Stimulated activated CD8-positive, alpha-beta memory T cell treated with anti-CD3 and anti-CD28 coated beads, Interleukin-15, amount 100 ng/mL, for 48 hours (primary cell): ENCODE measurements at regions not wholly inside any gene's neighbourhood (a gene's known extent, or its start where the extent isn't known, plus 50 kb on each side); places are given as distances from the start of the nearest gene placed in this dataset.
"Not testable (repeated sequence)": the region's sequence is repeated elsewhere in the genome, so short reads cannot be mapped to it uniquely, and the experiment has no call there.

Source experiments
- DNase-seq, 2 donors: peaks; one replicate each; pipeline ENCODE4 v3.0.0-alpha.2; 2020; ENCODE audit warnings: low read depth in 2 of 2

DNA sequence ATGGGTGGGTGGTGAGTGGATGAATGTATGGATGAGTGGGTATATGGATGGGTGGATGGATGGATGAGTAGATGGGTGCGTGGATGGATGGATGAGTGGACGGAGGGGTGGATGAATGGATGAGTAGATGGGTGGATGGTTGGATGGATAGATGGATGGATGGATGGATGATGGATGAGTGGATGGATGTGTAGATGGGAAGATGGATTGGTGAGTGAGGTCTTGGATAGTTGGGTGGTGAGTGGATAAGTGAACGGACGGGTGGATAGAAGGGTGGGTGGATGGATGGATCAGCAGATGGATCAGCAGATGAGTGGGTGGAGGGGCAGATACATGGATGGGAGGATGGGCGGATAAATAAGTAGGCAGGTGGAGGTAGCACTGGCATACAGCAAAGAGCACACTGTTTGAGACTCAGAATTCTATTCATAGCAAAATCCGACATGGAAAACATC is 163.5 kb downstream of the C9orf50 start:
- no peak for DNase-seq

DNA sequence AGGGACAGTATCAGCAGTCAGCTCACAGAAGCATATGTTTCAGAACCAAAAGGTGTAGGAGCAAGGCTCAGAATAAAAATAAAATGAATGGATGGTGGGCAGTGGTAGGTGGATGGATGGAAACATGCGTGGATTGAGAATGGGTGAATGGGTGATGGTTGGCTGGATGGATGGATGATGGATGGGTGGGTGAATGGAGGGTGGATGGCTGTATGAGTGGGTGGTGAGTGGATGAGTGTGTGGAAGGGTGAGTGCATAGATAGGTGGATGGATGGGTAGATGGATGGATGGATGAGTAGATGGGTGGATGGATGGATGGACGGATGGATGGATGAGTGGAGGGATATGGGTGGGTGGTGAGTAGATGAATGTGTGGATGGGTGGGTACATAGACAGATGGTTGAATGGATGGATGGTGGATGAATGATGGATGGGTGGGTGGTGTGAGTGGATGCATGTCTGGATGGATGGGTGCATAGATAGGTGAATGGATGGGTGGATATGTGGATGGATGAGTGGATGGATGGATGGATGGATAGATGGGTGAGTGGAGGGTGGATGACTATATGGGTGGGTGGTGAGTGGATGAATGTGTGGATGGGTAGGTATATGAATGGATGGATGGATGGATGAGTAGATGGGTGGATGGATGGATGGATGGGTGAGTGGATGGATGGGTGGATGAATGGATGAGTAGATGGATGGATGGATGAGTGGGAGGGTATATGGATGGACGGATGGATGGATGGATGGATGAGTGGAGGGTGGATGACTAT is 164.2 kb downstream of the C9orf50 start:
- no peak for DNase-seq

DNA sequence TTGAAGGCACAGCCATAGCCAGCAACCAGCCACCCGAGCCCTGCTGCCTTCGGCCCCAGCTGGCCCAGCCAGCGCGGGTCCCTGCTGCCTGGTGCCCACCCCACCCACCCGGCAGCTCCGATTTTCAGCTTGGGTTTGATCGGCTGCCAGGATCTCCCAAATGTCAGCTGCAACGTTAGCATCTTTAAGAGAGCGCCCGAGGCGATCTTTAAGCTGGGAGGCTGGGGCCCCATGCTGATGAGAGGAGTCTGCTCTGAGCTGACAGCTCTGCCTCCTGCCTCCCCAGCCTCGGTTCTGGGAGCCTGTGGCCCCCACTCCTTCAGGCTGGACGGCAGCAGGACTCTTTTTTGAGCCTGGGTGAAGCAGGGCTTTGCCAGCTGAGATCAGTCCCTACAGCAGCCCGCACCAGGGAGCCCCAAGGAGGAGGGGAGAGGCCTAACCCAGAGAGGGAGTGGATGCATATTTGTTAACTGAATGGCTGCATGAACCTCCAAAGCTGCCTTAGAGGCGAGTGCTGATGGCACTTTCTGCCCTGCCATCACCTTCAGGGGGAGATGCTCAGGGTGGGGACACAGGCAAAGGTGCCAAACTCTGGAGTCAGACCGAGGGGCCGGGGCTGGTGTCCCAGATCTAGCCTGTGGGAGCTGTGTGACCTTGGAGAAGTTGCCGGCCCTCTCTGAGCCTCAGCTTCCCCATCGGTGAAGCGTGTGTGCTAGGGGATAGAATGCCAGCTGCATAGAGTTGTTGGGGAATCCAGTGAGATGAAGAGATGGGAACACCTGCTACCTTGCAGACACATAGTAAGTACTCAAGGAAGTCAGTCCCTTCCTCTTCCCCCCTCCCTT is 165.5 kb downstream of the C9orf50 start:
- no peak for DNase-seq

DNA sequence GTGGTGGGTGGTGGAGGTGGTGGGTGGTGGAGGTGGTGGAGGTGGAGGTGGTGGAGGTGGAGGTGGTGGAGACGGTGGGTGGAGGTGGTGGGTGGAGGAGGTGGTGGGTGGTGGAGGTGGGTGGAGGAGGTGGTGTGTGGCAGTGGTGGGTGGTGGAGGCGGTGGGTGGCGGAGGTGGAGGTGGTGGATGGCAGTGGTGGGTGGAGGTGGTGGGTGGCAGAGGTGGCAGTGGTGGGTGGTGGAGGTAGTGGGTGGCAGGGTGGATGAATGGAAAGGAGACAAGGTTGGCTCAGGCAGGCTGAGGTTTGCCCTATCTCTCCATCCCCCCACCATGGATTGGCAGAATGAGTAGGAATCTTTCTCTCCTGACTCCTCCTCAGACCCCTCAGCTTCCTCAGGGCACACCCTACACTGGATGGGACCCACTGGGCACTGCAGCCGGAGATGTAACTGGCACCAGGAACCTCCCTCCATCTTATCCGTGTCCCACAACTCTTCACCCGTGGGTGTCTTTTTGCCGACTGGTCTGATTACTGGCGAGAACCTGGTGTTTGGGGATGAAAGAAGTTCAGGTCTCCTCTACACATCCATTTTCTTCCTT is 166.3 kb downstream of the C9orf50 start:
- no peak for DNase-seq

DNA sequence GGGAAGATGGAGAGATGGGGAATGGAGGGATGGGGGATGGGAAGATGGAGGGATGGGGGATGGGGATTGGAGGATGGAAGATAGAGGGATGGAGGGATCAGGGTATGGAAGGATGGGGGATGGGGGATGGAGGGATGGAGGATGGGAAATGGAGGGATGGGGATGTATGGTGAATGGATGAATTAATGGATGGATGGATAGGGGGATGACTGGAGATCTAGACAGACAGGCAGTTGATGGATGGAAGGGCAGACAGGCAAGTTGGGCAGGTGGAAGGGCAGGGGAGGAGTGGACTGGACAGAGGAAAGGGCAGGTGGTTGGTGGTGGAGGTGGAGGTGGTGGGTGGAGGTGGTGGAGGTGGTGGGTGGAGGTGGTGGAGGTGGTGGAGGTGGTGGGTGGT is 167.2 kb downstream of the C9orf50 start:
- no peak for DNase-seq

DNA sequence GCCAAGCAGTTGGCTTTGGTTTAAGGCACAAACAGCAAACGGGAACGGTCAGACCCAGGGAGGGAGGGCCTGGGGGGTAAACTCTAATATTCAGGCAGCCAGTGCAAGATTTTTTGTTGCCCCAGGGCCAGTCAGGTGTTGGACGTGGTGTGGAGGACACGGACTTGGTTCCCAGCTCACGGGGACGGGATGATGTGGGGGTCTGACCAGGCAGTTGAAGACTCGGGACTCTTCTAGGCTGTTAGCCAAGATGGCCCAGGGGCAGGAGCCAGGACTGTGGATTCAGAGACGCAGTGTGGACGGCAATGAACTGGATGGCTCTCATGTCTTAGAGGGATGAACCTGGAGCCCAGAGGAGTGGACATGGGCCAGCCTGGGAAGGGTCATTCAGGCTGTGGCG is 169.2 kb downstream of the C9orf50 start:
- DNase-seq, result no peak

DNA sequence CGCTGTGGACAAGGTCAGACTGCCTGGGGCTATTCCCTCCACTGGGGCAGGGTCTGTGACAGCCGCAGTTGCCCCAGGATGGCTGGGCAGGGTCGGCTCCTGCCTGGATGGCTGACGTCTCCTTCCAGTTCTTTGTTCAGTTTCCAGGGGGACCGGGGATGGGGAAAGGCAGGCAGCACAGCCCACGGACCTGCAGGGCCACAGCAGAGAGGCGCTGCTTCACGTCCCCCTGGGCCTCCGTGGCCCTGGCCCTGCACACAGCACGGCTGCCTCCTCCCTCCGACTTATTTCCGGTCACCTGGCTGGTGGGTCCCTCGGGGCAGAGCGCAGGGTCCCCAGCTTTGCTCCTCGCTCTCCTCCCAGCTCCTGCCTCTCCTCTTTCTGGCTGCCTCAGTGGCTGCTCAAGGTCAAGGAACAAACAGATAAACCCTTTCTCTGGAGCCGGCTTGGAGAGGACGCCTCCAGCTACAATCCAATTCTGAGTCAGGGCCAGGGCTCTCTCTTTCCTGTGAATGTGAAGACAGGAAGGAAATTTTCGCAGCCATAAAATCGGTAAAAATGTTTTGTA is 169.7 kb downstream of the C9orf50 start:
- DNase-seq, result no peak

DNA sequence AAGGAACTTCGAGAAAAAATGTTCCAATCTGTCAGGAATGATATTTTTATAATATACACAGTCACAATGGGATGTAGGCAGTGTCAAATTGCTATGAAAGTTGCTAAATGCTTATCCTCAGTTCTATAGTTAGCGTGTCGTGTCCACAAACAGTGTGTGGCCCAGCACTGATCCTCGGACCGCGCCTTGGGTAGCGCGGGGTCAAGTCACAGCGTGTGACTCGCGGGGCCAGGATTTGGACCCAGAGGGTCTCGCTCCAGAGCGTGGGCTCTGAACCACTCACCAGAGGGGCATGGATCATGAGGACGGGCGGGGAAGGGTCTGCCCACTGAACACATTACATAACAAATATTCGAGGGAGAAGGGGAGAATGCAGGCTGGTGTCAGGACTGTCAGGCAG is 171.8 kb downstream of the C9orf50 start:
- no peak for DNase-seq

DNA sequence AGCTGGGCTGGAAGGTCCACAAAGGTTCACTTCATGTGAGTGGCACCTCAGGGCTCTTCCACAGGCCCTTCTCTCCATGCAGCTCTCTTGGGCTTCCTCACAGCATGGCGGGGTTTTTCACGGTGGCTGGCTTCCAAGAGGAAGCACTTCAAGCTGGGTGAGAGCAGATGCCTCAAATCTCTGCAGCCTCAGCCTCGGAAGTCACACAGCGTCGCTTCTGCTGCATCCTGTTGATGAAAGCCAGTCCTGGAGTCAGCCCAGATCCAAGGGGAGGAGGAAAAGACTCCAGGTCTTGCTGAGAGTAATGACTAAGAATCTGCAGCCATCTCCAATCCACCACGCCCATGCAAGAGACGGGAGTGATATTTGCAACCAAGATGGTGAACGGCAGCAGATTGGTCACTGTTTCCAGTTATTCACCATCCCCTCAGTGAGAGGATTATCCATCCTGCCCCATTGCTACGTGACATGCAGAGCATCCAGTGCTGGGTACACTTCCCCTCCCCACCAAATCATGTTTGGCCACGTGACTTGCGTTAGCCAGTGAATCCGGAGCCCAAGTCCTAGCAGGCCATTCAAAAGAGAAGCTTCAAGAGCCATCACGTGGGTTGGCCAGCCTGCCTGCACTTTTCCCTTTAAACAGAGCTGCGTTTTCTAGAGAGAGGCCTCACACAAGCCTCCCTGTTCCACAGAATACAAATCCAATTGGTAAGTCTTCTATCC is 173.9 kb downstream of the C9orf50 start:
- no peak for DNase-seq

DNA sequence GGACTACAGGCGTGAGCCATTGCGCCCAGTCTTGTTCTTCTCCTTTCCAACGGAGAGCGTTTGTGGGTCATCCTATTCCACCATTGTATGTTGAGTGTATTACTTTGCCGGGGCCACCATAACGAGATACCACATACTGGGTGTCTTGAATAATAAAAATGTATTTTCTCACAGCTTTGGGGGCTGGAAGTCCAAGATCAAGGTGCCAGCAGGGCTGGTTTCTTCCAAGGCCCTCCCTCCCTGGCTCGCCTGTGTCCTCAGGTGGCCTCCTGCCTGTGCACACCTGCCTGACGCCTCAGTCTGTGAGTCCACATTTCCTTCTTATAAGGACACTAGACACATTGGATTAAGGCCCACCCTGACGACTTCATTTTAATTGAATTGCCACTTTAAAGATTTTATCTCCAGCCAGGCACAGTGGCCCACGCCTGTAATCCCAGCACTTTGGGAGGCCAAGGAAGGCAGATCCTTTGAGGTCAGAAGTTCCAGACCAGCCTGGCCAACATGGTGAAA is 175.1 kb downstream of the C9orf50 start:
- DNase-seq, result no peak

DNA sequence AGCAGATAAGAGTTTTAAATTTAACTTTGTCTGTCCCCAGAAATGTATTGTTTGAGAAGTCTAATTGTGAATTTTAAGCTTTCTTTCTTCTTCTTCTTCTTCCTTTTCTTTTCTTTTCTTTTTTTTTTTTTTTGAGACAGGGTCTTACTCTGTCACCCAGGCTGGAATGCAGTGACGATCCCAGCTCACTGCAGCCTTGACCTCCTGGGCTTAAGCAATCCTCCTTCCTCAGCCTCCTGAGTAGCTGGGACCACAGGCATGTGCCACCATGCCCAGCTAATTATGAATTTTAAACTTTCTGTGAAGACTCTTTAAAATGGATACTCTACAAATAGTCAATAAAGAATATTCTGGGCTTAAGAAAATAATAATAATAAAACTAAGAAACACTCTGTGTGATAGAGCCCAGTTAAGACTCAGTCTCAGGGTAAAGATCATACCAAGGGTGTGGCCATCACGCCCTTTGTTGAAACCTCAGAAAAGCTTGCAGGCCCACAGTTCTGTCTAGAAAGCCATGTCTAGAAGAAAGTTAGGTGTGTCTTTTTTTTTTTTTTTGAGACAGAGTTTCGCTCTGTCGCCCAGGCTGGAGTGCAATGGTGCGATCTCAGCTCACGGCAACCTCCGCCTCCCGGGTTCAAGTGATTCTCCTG is 177.3 kb downstream of the C9orf50 start:
- DNase-seq, result not testable (repeated sequence)

DNA sequence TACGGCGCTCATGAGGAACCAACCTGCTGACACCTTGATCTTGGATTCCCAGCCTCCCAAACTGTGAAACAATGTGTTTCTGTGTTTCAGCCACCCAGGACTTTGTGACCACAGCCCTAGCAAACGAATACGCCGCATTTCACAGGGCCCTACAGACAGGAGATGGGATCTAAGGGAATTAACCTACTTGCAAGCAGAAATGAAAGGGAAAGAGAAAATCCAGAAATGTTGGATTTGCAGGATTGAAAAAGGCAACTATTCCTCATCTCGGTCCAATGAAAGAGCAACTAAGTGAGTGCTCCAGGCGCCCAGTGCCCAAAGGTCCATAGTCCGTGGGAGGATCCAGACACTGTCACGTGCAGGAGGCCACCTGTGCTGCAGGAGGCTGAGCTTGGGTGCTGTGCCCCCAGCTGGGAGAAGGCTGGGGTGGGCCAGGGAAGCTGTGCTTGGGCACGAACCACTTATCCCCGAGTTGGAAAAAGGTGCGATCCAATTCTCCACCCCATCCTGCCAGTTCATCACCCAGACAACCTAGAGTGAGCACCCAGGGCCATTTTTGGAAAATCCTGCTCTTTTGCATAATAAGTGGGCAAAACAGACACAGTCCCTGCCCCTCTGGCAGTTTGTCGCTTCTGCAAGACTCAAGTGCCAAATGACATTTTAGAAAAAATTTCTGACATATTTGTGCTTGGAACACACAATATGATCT is 177.9 kb downstream of the C9orf50 start:
- DNase-seq, result no peak

DNA sequence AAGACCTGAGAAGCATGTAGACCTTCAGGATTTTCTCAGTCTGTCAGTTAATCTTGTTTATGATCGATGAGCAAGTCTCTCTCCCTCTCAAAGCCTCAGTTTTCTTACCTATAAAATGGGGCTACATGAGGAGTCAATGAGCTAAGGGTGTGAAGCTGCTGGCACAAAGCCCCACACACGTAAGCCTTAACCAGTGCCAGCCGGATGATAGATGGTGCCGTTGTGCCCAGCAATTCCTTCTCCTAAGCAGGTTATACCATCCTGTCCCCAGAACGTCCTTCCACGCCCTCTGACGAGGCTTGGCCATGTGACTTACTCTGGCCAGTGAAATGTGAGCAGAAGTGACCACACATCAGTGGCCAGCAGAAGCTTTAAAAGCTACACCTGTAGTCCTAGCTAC is 179.0 kb downstream of the C9orf50 start:
- DNase-seq, result no peak

DNA sequence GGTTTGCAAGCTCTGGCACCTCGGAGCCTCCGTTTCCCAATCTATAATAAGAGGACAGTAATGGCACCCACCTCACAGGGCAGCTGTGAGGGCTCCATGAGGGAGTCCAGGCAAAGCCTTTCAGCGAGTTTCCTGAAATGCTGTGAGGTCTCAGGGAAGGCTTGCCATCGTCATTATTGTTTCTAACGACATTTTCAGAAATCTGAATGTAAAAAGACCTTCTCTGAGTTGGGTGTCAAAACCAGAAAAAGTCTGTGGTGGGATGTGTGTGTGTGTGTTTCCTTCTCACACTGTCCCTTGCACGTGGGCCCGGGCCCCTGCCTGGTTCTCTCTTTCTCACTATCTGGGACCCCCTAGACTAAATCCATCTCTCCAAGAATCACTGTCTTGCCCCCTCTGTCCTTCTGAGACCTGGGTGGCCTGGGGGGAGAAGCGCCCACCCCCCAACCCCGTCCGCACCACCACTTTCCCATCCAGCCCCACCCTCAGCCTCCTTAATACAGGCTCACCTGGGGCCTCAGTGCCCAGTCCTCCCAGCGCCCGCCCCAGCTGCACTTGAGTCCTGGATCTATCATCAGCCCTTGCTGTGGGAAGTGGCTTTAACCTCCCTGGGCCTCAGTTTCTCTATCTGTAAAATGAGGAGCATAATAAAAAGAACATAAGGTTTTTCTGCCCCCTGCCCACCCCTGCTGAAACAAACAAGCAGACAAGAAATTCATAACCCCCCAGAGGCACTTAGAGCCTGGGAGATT is 180.3 kb downstream of the C9orf50 start:
- no peak for DNase-seq

DNA sequence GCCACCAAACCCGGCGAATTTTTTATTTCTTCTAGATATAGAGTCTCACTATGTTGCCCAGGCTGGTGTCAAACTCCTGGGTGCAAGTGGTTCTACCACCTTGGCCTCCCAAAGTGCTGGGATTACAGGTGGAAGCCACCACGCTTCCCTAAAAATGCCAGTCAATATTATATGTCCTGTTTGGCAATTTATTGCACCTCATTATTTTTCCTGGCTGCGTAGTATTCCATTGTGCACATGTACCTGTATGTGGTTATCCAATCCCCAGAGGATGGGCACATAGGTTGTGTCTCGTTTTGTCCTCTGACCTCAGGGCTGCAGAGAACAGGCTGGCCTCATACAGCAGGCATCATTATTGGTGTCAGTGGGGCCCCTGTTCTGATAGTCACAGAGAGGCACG is 181.7 kb downstream of the C9orf50 start:
- no peak for DNase-seq

DNA sequence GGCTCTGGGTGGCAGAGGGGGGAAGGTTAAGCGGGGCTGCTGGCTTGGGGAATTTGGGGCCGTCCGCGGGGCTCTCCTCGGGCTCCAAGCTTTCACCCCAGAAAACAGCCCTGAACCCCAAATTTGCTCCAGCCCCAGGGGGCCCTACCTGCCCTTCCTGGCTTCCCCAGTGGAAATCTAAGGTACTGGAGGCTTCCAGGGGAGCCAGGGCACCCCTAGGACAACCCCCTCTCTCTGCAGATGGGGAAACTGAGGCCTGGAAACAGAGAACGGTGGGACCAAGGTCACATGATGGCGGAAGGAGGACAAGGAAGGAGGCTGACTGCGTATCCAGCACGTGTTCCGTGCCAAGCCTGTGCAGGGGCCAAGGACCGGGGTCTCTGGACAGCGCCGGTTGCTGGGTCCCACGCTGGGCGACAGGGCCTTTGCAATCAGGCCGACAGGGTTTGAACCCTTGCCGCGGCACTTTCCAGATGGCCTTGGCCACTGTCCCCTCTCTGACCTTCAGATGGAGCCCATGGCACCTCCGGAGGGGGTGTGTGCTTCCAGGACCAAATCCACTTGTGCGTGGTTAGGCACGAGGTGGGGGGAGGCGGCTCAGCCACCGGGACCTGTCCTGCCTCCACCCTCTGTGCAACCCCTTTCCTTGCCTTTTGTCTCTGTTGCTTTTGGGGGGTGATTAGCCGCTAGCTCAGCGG is 183.1 kb downstream of the C9orf50 start:
- no peak for DNase-seq

DNA sequence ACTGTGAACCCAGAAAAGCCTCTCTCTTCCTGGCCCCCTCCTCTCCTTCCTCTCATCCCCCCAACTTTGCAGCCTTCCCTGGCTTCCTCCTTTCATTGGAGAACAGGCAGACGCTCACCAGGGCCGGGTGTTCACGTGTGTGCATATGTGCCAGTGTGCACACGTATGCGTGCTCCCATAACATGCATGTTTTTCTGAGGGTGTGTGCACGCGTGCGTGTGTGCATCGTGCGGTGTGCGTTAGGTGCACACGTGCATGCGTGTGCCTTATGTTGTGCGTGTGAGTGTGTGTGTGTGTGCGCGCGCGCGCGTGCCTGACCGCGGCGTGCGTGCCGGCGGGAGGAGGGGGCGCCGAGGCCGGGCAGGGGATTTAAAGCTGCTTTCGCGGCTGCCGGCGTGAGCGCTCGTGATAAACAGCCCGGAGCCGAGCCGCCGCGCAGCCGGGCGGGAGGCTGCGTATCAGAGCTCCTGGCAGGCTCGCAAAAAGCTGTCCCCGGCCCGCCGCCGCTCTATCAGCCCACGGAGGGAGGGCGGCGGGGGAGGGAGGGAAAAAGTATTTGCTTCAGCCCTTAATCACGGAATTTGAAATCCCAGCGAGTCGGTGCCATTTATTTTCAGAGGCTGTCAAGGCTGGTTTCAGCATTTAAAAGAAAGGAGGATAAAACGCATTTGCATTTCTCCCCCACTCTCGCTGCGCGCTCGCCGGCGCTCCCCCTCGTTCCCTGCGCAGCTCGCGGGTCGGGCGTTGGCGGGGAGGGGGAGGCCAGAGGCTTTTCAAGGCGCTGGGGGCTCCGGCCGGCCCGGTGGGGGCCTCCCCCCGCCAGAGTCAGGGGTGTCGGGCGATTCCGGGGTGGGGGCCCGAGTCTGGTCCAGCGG is 183.9 kb downstream of the C9orf50 start:
- no peak for DNase-seq
